Effector memory CD4-positive, alpha-beta T cell (primary cell): ENCODE measurements at regions not wholly inside any gene's neighbourhood (a gene's known extent, or its start where the extent isn't known, plus 50 kb on each side); places are given as distances from the start of the nearest gene placed in this dataset.

Experiments used
- DNase-seq, 3 donors: peaks; one replicate each; pipeline ENCODE4 v3.0.0-alpha.2; 2020
- H3K27ac ChIP-seq: 2 replicates; pipeline ENCODE4 v1.7.0; 2013; ENCODE audit warnings: mild to moderate bottlenecking, low read length, moderate library complexity; ENCODE audit not compliant: insufficient read depth, poor library complexity, severe bottlenecking
- H3K27me3 ChIP-seq: replicated peaks from 2 replicates; pipeline ENCODE4 v1.7.0; 2013; ENCODE audit warnings: mild to moderate bottlenecking, low read length; ENCODE audit not compliant: insufficient read depth, control insufficient read depth, poor library complexity, severe bottlenecking
- H3K36me3 ChIP-seq: 2 replicates; pipeline ENCODE4 v1.7.0; 2013; ENCODE audit warnings: mild to moderate bottlenecking, low read length, moderate library complexity; ENCODE audit not compliant: control insufficient read depth, insufficient read depth
- H3K4me1 ChIP-seq: 2 replicates; pipeline ENCODE4 v1.7.0; 2013; ENCODE audit warnings: low read length, mild to moderate bottlenecking; ENCODE audit not compliant: control insufficient read depth, insufficient read depth, poor library complexity, severe bottlenecking
- H3K4me3 ChIP-seq: 2 replicates; pipeline ENCODE4 v1.7.0; 2013; ENCODE audit warnings: low read length, low read depth, mild to moderate bottlenecking; ENCODE audit not compliant: insufficient read depth, poor library complexity, severe bottlenecking
- H3K9me3 ChIP-seq: 2 replicates; pipeline ENCODE4 v1.7.0; 2013; ENCODE audit warnings: mild to moderate bottlenecking, low read length, moderate library complexity; ENCODE audit not compliant: control insufficient read depth

GRCh38 chr7:96402913-96403312, 81.0 kb upstream of the SLC25A13 start:
- H3K27me3 ChIP-seq: no peaks in the 10 kb centered on the region
- no peaks in the 10 kb centered on the region for H3K36me3 ChIP-seq
- no peak for DNase-seq
- H3K4me3 ChIP-seq: no peak overlapping the region
- no peaks in the 10 kb centered on the region for H3K4me1 ChIP-seq
- H3K27ac ChIP-seq: no peak overlapping the region
- no peaks in the 10 kb centered on the region for H3K9me3 ChIP-seq

GRCh38 chr7:96401200-96401599, 79.3 kb upstream of the SLC25A13 start:
- Histone ChIP-seq H3K9me3 (no peaks in the 10 kb centered on the region), H3K27me3 (no peaks in the 10 kb centered on the region), H3K27ac (no peak overlapping the region), H3K36me3 (no peaks in the 10 kb centered on the region), H3K4me1 (no peaks in the 10 kb centered on the region), H3K4me3 (no peak overlapping the region)
- no peak for DNase-seq

- Histone ChIP-seq H3K27ac (no peak overlapping the region), H3K27me3 (no peaks in the 10 kb centered on the region), H3K9me3 (no peaks in the 10 kb centered on the region), H3K4me3 (no peak overlapping the region), H3K4me1 (no peaks in the 10 kb centered on the region), H3K36me3 (no peaks in the 10 kb centered on the region)
- DNase-seq: no peak
Measured at GRCh38 chr7:96400518-96400917, 78.6 kb upstream of the SLC25A13 start.

- H3K4me1 ChIP-seq: no peaks in the 10 kb centered on the region
- no peak overlapping the region for H3K4me3 ChIP-seq
- H3K27ac ChIP-seq: no peak overlapping the region
- DNase-seq: no peak
- H3K9me3 ChIP-seq: no peaks in the 10 kb centered on the region
- H3K27me3 ChIP-seq: no peaks in the 10 kb centered on the region
- no peaks in the 10 kb centered on the region for H3K36me3 ChIP-seq
Measured at GRCh38 chr7:96400001-96400400, 78.1 kb upstream of the SLC25A13 start.

GRCh38 chr7:96397936-96398598, 76.2 kb upstream of the SLC25A13 start:
- Histone ChIP-seq H3K9me3 (no peaks in the 10 kb centered on the region), H3K4me3 (no peak overlapping the region), H3K4me1 (no peaks in the 10 kb centered on the region), H3K27me3 (no peaks in the 10 kb centered on the region), H3K36me3 (no peaks in the 10 kb centered on the region), H3K27ac (no peak overlapping the region)
- DNase-seq: no peak

GRCh38 chr7:96388620-96389383, 66.9 kb upstream of the SLC25A13 start:
- H3K36me3 ChIP-seq: no peaks in the 10 kb centered on the region
- H3K9me3 ChIP-seq: no peaks in the 10 kb centered on the region
- no peak for DNase-seq
- H3K27ac ChIP-seq: no peak overlapping the region
- H3K27me3 ChIP-seq: no peaks in the 10 kb centered on the region
- H3K4me3 ChIP-seq: no peak overlapping the region
- no peaks in the 10 kb centered on the region for H3K4me1 ChIP-seq

- Histone ChIP-seq H3K27ac (no peak overlapping the region), H3K9me3 (no peaks in the 10 kb centered on the region), H3K27me3 (no peaks in the 10 kb centered on the region), H3K4me1 (no peaks in the 10 kb centered on the region), H3K4me3 (no peak overlapping the region), H3K36me3 (no peaks in the 10 kb centered on the region)
- DNase-seq: no peak
Measured at GRCh38 chr7:96388166-96388565, 66.3 kb upstream of the SLC25A13 start.

GRCh38 chr7:96380111-96380512, 58.2 kb upstream of the SLC25A13 start:
- Histone ChIP-seq H3K4me3 (no peak overlapping the region), H3K36me3 (no peaks in the 10 kb centered on the region), H3K27me3 (no peaks in the 10 kb centered on the region), H3K4me1 (no peaks in the 10 kb centered on the region), H3K9me3 (no peaks in the 10 kb centered on the region), H3K27ac (no peak overlapping the region)
- no peak for DNase-seq

GRCh38 chr7:96377399-96377798, 55.5 kb upstream of the SLC25A13 start:
- H3K27ac ChIP-seq: no peak overlapping the region

More at GRCh38 chr7:96377399-96377798, 55.5 kb upstream of the SLC25A13 start:
- no peaks in the 10 kb centered on the region for H3K36me3 ChIP-seq
- H3K4me1 ChIP-seq: no peaks in the 10 kb centered on the region
- no peaks in the 10 kb centered on the region for H3K9me3 ChIP-seq
- no peak overlapping the region for H3K4me3 ChIP-seq
- no peak for DNase-seq
- H3K27me3 ChIP-seq: no peaks in the 10 kb centered on the region
